Fibroblast of skin of back (primary cell): ENCODE measurements at regions not wholly inside any gene's neighbourhood (a gene's known extent, or its start where the extent isn't known, plus 50 kb on each side); places are given as distances from the start of the nearest gene placed in this dataset.

Experiments used
- DNase-seq: peaks from one replicate; pipeline ENCODE4 v3.0.0-alpha.2; 2013

GRCh38 chr5:123856766-123857165 lies 344.8 kb downstream of the CSNK1G3 start:
- DNase-seq = no peak

GRCh38 chr5:123855609-123856008 lies 343.6 kb downstream of the CSNK1G3 start:
- no peak for DNase-seq

GRCh38 chr5:123845356-123846100 lies 333.6 kb downstream of the CSNK1G3 start:
- DNase-seq = peak; percentile 27

- DNase-seq = peak; percentile 72
Measured at GRCh38 chr5:123844873-123845272, 332.9 kb downstream of the CSNK1G3 start.

GRCh38 chr5:123835421-123835820 lies 323.4 kb downstream of the CSNK1G3 start:
- DNase-seq = peak; percentile 80

- DNase-seq = no peak
Measured at GRCh38 chr5:123830575-123830974, 318.6 kb downstream of the CSNK1G3 start.

GRCh38 chr5:123827811-123828210 lies 315.8 kb downstream of the CSNK1G3 start:
- DNase-seq = no peak

- DNase-seq = peak; percentile 100
Measured at GRCh38 chr5:123819833-123820232, 307.9 kb downstream of the CSNK1G3 start.

GRCh38 chr5:123819386-123819785 lies 307.4 kb downstream of the CSNK1G3 start:
- DNase-seq = peak; percentile 54

GRCh38 chr5:123817267-123817666 lies 305.3 kb downstream of the CSNK1G3 start:
- DNase-seq = no peak

GRCh38 chr5:123814801-123815470 lies 303.0 kb downstream of the CSNK1G3 start:
- DNase-seq = peak; percentile 65

- peak; percentile 62 for DNase-seq
Measured at GRCh38 chr5:123813937-123814624, 302.1 kb downstream of the CSNK1G3 start.

GRCh38 chr5:123813264-123813663 lies 301.3 kb downstream of the CSNK1G3 start:
- no peak for DNase-seq

- no peak for DNase-seq
Measured at GRCh38 chr5:123811831-123812230, 299.9 kb downstream of the CSNK1G3 start.

GRCh38 chr5:123810746-123811340 lies 298.9 kb downstream of the CSNK1G3 start:
- DNase-seq = no peak

- DNase-seq = no peak
Measured at GRCh38 chr5:123810253-123810652, 298.3 kb downstream of the CSNK1G3 start.

- no peak for DNase-seq
Measured at GRCh38 chr5:123809594-123810221, 297.7 kb downstream of the CSNK1G3 start.

GRCh38 chr5:123808461-123809380 lies 296.7 kb downstream of the CSNK1G3 start:
- no peak for DNase-seq

GRCh38 chr5:123807177-123807945 lies 295.4 kb downstream of the CSNK1G3 start:
- DNase-seq = peak; percentile 61

GRCh38 chr5:123806644-123807043 lies 294.7 kb downstream of the CSNK1G3 start:
- no peak for DNase-seq

GRCh38 chr5:123805300-123805699 lies 293.3 kb downstream of the CSNK1G3 start:
- DNase-seq = no peak
